K562 (cell line): ENCODE measurements at regions not wholly inside any gene's neighbourhood (a gene's known extent, or its start where the extent isn't known, plus 50 kb on each side); places are given as distances from the start of the nearest gene placed in this dataset.

Experiments
- KAT8 ChIP-seq: fragments of 450-650 bp; IDR thresholded peaks from 2 replicates; pipeline ENCODE4 v1.6.1; 2016; ENCODE audit warnings: low read depth, mild to moderate bottlenecking
- MYC ChIP-seq, 2 experiments: fragments of 250-450 bp in 1 of 2; sonication (Bioruptor Pico) in 1 of 2; IDR thresholded peaks; 2 replicates each; pipeline versions ENCODE4 v1.5.1 to v1.6.1; 2012 to 2021; ENCODE audit warnings: low read depth in 2 of 2, borderline replicate concordance in 1 of 2, improper control_type of control experiment in 1 of 2, low read length in 1 of 2, mild to moderate bottlenecking in 1 of 2, moderate library complexity in 1 of 2
- POLR2AphosphoS2 ChIP-seq: IDR thresholded peaks from 2 replicates; pipeline ENCODE4 v1.6.1; 2012; ENCODE audit warnings: low read length, improper control_type of control experiment
- SETDB1 ChIP-seq: IDR thresholded peaks from one replicate; pipeline ENCODE4 v1.6.1; 2012; ENCODE audit warnings: low read length, control low read depth, inconsistent platforms
- SIN3A ChIP-seq, 2 experiments: fragments of 150-350 bp in 1 of 2; IDR thresholded peaks; 2 replicates each; pipeline ENCODE4 v1.6.1; 2011 to 2016; ENCODE audit warnings: borderline replicate concordance in 2 of 2, low read depth in 2 of 2, low read length in 2 of 2, mild to moderate bottlenecking in 2 of 2, moderate library complexity in 2 of 2; ENCODE audit not compliant: control insufficient read depth in 1 of 2
- ZNF263 ChIP-seq: sonication (generic); formaldehyde crosslinking; IDR thresholded peaks from 2 replicates; pipeline ENCODE4 v1.8.0; 2022; ENCODE audit warnings: mild to moderate bottlenecking, missing genetic modification reagents, borderline replicate concordance
- TF ChIP-seq, protein P1 (sequence below): fragments of 250-450 bp; sonication (Bioruptor Pico); IDR thresholded peaks from 2 replicates; pipeline ENCODE4 v1.8.0; 2021; ENCODE audit warnings: moderate library complexity, mild to moderate bottlenecking, inconsistent platforms
- TF ChIP-seq, protein P2 (sequence below), 3 experiments: IDR thresholded peaks in 2 of 3; conservative IDR thresholded peaks in 1 of 3; 2 replicates each; pipeline ENCODE4 v1.5.1; 2011 to 2012; ENCODE audit warnings: low read length in 3 of 3, mild to moderate bottlenecking in 3 of 3, control low read depth in 2 of 3, improper control_type of control experiment in 1 of 3, inconsistent platforms in 1 of 3, low read depth in 1 of 3, mixed read lengths in 1 of 3, moderate library complexity in 1 of 3; ENCODE audit not compliant: insufficient read depth in 2 of 3

DNA sequence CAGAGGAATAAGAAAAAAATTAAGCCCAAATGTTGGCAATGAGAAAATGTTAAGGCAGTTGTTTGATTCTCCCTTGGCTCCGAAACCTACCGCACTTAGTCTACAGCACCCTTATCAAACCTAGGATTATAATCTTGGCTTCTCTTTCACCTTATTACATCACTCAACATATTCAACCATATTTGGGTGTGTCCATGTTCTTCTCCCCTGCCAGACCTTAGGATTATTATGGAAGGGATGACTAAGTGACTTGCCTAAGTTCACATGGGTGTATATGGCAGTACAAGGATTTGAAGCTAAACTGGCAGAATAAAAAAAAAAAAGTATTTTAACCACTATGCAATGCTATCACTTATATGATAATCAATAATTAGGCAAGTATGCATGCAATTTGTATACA is 76.4 kb downstream of the PLK2 start:
- no peak for TF ChIP-seq KAT8
- TF ChIP-seq ZNF263 (CRISPR knock-in tag) = no peak
- TF ChIP-seq SETDB1 = no peak
- TF ChIP-seq SIN3A (IDR thresholded peaks at IDR 0.05; ENCODE audit: borderline replicate concordance in 2 of 2, control insufficient read depth in 1 of 2, low read depth in 2 of 2, low read length in 2 of 2) = no peak
- TF ChIP-seq, protein P1, sequence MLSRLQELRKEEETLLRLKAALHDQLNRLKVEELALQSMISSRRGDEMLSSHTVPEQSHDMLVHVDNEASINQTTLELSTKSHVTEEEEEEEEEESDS = no peak
- no peak for TF ChIP-seq POLR2AphosphoS2
- TF ChIP-seq, protein P2, sequence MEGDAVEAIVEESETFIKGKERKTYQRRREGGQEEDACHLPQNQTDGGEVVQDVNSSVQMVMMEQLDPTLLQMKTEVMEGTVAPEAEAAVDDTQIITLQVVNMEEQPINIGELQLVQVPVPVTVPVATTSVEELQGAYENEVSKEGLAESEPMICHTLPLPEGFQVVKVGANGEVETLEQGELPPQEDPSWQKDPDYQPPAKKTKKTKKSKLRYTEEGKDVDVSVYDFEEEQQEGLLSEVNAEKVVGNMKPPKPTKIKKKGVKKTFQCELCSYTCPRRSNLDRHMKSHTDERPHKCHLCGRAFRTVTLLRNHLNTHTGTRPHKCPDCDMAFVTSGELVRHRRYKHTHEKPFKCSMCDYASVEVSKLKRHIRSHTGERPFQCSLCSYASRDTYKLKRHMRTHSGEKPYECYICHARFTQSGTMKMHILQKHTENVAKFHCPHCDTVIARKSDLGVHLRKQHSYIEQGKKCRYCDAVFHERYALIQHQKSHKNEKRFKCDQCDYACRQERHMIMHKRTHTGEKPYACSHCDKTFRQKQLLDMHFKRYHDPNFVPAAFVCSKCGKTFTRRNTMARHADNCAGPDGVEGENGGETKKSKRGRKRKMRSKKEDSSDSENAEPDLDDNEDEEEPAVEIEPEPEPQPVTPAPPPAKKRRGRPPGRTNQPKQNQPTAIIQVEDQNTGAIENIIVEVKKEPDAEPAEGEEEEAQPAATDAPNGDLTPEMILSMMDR (IDR thresholded peaks at IDR 0.05 in 2 of 3, conservative IDR thresholded peaks at IDR 0.05 in 1 of 3; ENCODE audit: insufficient read depth in 2 of 3, low read depth in 1 of 3, low read length in 3 of 3) = no peak
- TF ChIP-seq MYC (IDR thresholded peaks at IDR 0.05; ENCODE audit: low read depth, low read length) = no peak
- no peak for TF ChIP-seq MYC (CRISPR knock-in tag; IDR thresholded peaks at IDR 0.05; ENCODE audit: borderline replicate concordance, low read depth)
